GM19025 (cell line): ENCODE measurements at regions not wholly inside any gene's neighbourhood (a gene's known extent, or its start where the extent isn't known, plus 50 kb on each side); places are given as distances from the start of the nearest gene placed in this dataset.

Experiments used
- ATAC-seq: cut with Tn5 transposase; IDR thresholded peaks from one replicate; pipeline ENCODE4 v1.9.1; 2021; ENCODE audit warnings: mild to moderate bottlenecking, low read depth, moderate library complexity; ENCODE audit not compliant: unreplicated experiment

- ATAC-seq, result no peak
Measured at GRCh38 chr16:87174061-87174460, 143.1 kb downstream of the C16orf95 start.

- ATAC-seq, result no peak
Measured at GRCh38 chr16:87176735-87177134, 140.5 kb downstream of the C16orf95 start.

GRCh38 chr16:87177673-87178072, 139.5 kb downstream of the C16orf95 start:
- no peak for ATAC-seq

- ATAC-seq, result no peak
Measured at GRCh38 chr16:87178177-87178863, 138.9 kb downstream of the C16orf95 start.

GRCh38 chr16:87178977-87179376, 138.2 kb downstream of the C16orf95 start:
- ATAC-seq, result no peak

- ATAC-seq, result no peak
Measured at GRCh38 chr16:87180069-87180468, 137.1 kb downstream of the C16orf95 start.

GRCh38 chr16:87182759-87183158, 134.4 kb downstream of the C16orf95 start:
- ATAC-seq, result no peak

- ATAC-seq, result no peak
Measured at GRCh38 chr16:87183647-87184046, 133.5 kb downstream of the C16orf95 start.

GRCh38 chr16:87185308-87185707, 131.9 kb downstream of the C16orf95 start:
- no peak for ATAC-seq

- ATAC-seq, result no peak
Measured at GRCh38 chr16:87185983-87186382, 131.2 kb downstream of the C16orf95 start.

- no peak for ATAC-seq
Measured at GRCh38 chr16:87186446-87186845, 130.7 kb downstream of the C16orf95 start.

- ATAC-seq, result no peak
Measured at GRCh38 chr16:87186876-87187533, 130.2 kb downstream of the C16orf95 start.

GRCh38 chr16:87188104-87188503, 129.1 kb downstream of the C16orf95 start:
- ATAC-seq, result no peak

- ATAC-seq, result no peak
Measured at GRCh38 chr16:87189426-87189825, 127.8 kb downstream of the C16orf95 start.

- no peak for ATAC-seq
Measured at GRCh38 chr16:87190288-87191230, 126.6 kb downstream of the C16orf95 start.

GRCh38 chr16:87192452-87193073, 124.6 kb downstream of the C16orf95 start:
- no peak for ATAC-seq

GRCh38 chr16:87194172-87194571, 123.0 kb downstream of the C16orf95 start:
- ATAC-seq, result no peak

- ATAC-seq, result no peak
Measured at GRCh38 chr16:87195161-87195560, 122.0 kb downstream of the C16orf95 start.

- no peak for ATAC-seq
Measured at GRCh38 chr16:87196231-87196630, 121.0 kb downstream of the C16orf95 start.

- ATAC-seq, result no peak
Measured at GRCh38 chr16:87196661-87197060, 120.5 kb downstream of the C16orf95 start.
